ENCODE measurements at regions not wholly inside any gene's neighbourhood (a gene's known extent, or its start where the extent isn't known, plus 50 kb on each side); places are given as distances from the start of the nearest gene placed in this dataset.

DNA sequence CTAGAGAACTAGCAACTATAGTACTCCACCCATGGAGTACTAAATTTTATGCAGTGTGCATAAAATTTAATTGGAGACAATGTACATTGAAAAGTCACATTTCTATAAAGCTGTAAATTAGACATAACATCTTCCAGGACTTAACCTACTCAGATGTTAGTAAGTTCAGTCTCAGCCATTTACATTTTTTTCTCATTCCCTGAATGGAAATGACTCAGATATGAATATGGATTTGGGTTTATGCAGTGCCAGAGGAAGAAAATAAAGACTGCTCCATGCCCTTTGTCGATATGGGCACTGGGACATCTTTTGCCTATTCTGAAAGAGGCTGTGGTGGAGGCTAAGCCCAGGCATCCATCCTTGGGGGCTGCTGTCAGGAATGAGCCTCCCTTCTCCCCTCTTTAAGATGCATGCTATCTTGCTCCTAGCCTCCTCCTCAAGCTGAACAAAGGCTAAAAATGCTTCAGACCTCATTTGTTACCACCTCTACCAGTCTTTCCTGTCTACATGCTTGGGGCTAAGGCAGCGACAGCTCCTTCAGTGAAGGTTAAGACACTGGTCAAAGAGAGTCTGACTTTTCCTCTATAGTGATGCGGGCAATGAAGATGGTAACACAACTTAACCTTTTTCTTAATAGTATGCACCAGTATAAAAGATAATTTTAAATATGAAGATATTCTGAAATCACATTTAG lies 486.8 kb upstream of the ANKRD30A start (continued):
- TF ChIP-seq, protein P1, sequence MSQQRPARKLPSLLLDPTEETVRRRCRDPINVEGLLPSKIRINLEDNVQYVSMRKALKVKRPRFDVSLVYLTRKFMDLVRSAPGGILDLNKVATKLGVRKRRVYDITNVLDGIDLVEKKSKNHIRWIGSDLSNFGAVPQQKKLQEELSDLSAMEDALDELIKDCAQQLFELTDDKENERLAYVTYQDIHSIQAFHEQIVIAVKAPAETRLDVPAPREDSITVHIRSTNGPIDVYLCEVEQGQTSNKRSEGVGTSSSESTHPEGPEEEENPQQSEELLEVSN (IDR thresholded peaks at IDR 0.05), result no peak
- no peak for TF ChIP-seq SAP30 (IDR thresholded peaks at IDR 0.05; ENCODE audit: insufficient read depth, insufficient replicate concordance, low read length)
- TF ChIP-seq SP4 (IDR thresholded peaks at IDR 0.05; ENCODE audit: low read length), result no peak
- no peak for TF ChIP-seq NANOG (IDR thresholded peaks at IDR 0.05; ENCODE audit: insufficient read depth, low read depth, low read length, poor library complexity, severe bottlenecking)
- no peak for TF ChIP-seq JUND (IDR thresholded peaks at IDR 0.05; ENCODE audit: low read length)
- no peak for TF ChIP-seq KDM5A (IDR thresholded peaks at IDR 0.05; ENCODE audit: low read length)
